Endodermal cell (in vitro differentiated cells): ENCODE measurements at regions not wholly inside any gene's neighbourhood (a gene's known extent, or its start where the extent isn't known, plus 50 kb on each side); places are given as distances from the start of the nearest gene placed in this dataset.

Experiments used
- DNase-seq: peaks from one replicate; pipeline ENCODE4 v3.0.0-alpha.2; 2017
- H3K27ac ChIP-seq: 2 replicates; pipeline ENCODE4 v1.5.1; 2013; ENCODE audit warnings: mild to moderate bottlenecking, low read depth, low read length, moderate library complexity
- H3K27me3 ChIP-seq: 2 replicates; pipeline ENCODE4 v1.6.1; 2013; ENCODE audit warnings: mild to moderate bottlenecking, low read length, moderate library complexity; ENCODE audit not compliant: insufficient read depth, control insufficient read depth, poor library complexity, severe bottlenecking
- H3K36me3 ChIP-seq: 2 replicates; pipeline ENCODE4 v1.7.0; 2013; ENCODE audit warnings: mild to moderate bottlenecking, low read length, moderate library complexity; ENCODE audit not compliant: control insufficient read depth, insufficient read depth
- H3K4me1 ChIP-seq: one replicate; pipeline ENCODE4 v1.7.0; 2013; ENCODE audit warnings: low read length; ENCODE audit not compliant: control insufficient read depth, insufficient read depth
- H3K4me3 ChIP-seq: 2 replicates; pipeline ENCODE4 v1.5.1; 2013; ENCODE audit warnings: mild to moderate bottlenecking, low read length, moderate library complexity
- H3K9ac ChIP-seq: 2 replicates; pipeline ENCODE4 v1.6.1; 2013; ENCODE audit warnings: mild to moderate bottlenecking, low read length, moderate library complexity; ENCODE audit not compliant: poor library complexity, severe bottlenecking; ENCODE audit errors: extremely low read depth
- H3K9me3 ChIP-seq: 2 replicates; pipeline ENCODE4 v1.6.1; 2013; ENCODE audit warnings: mild to moderate bottlenecking, low read length, moderate library complexity; ENCODE audit not compliant: control insufficient read depth
- H3K27ac Mint-ChIP-seq: 2 replicates; pipeline ENCODE4 v1.8.0; 2020; ENCODE audit warnings: mixed read lengths
- H3K27me3 Mint-ChIP-seq: 2 replicates; pipeline ENCODE4 v1.8.0; 2021; ENCODE audit warnings: mild to moderate bottlenecking, mixed read lengths; ENCODE audit not compliant: insufficient read depth
- H3K36me3 Mint-ChIP-seq: 2 replicates; pipeline ENCODE4 v1.8.0; 2020; ENCODE audit warnings: low read depth, mixed read lengths
- H3K4me1 Mint-ChIP-seq: 2 replicates; pipeline ENCODE4 v1.8.0; 2020; ENCODE audit warnings: mixed read lengths
- H3K4me3 Mint-ChIP-seq: 2 replicates; pipeline ENCODE4 v1.8.0; 2020; ENCODE audit warnings: mild to moderate bottlenecking, moderate library complexity, mixed read lengths
- H3K9me3 Mint-ChIP-seq: 2 replicates; pipeline ENCODE4 v1.8.0; 2020; ENCODE audit warnings: mild to moderate bottlenecking, mixed read lengths
- WGBS, 2 experiments: methylation state at CpG; one replicate each; pipeline versions ENCODE4 v1.1.5 to v1.1.7; 2013; ENCODE audit warnings: missing lambda C conversion rate in 2 of 2, mixed read lengths in 1 of 2; ENCODE audit not compliant: insufficient coverage in 1 of 2, insufficient read length in 1 of 2; 5-methylcytosine and 5-hydroxymethylcytosine counted together
- TF ChIP-seq, protein P1 (sequence below): fragments of 200-600 bp; sonication (generic); conservative IDR thresholded peaks from 2 replicates; pipeline ENCODE4 v1.5.0; 2021; ENCODE audit warnings: antibody characterized with exemption, mild to moderate bottlenecking

DNA sequence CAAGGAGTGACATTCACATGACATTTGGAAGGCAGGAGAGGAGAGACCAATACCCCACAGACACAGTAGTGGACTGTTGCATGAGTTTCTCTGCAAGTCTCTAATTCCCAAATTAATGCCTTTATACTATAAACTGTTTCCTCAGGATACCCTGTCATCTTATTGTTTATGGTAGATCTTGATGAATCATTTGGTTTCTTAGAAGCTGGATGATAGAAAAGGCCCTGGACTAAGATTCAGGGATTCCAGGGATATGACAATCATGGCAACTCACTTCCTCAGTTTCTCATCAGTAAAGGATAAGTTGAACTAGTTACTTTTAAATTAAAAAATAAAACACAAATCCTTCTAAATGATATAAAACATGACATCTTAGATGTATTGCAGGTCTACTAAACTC, 292.5 kb downstream of the TDRD15 start:
- H3K36me3 Mint-ChIP-seq, result no peaks in the 10 kb centered on the region
- peaks cover 4% of the 10 kb centered on the region for H3K4me1 Mint-ChIP-seq
- Histone ChIP-seq H3K9me3 (no peaks in the 10 kb centered on the region), H3K9ac (no peak overlapping the region), H3K27ac (no peak overlapping the region), H3K4me3 (no peak overlapping the region), H3K36me3 (no peaks in the 10 kb centered on the region), H3K4me1 (peaks cover 7% of the 10 kb centered on the region), H3K27me3 (no peaks in the 10 kb centered on the region)
- H3K9me3 Mint-ChIP-seq, result no peaks in the 10 kb centered on the region
- no peak overlapping the region for H3K4me3 Mint-ChIP-seq
- TF ChIP-seq, protein P1, sequence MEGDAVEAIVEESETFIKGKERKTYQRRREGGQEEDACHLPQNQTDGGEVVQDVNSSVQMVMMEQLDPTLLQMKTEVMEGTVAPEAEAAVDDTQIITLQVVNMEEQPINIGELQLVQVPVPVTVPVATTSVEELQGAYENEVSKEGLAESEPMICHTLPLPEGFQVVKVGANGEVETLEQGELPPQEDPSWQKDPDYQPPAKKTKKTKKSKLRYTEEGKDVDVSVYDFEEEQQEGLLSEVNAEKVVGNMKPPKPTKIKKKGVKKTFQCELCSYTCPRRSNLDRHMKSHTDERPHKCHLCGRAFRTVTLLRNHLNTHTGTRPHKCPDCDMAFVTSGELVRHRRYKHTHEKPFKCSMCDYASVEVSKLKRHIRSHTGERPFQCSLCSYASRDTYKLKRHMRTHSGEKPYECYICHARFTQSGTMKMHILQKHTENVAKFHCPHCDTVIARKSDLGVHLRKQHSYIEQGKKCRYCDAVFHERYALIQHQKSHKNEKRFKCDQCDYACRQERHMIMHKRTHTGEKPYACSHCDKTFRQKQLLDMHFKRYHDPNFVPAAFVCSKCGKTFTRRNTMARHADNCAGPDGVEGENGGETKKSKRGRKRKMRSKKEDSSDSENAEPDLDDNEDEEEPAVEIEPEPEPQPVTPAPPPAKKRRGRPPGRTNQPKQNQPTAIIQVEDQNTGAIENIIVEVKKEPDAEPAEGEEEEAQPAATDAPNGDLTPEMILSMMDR, result no peak
- DNase-seq, result no peak
- H3K27me3 Mint-ChIP-seq, result no peaks in the 10 kb centered on the region
- no peak overlapping the region for H3K27ac Mint-ChIP-seq

DNA sequence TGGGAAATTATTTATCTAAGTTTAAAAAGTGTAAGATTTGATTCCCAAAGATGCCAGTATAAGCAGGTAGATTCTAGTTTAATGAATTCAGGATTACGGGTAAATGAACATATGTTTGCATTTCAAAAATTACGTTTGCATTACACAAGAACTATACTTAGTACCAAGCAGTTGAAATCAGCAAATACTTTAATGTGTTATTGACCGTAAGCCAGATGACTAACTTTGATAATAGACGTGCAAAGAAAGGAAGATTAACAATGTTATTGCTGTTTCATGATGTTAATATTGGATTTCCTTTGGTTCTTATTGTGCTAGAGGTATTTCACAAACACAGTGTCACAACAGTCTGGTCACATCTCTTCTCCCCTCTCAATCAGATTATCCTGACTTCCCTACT, 294.7 kb downstream of the TDRD15 start:
- Histone ChIP-seq H3K4me3 (no peak overlapping the region), H3K4me1 (peaks cover 5% of the 10 kb centered on the region), H3K9ac (no peak overlapping the region), H3K27ac (no peak overlapping the region), H3K36me3 (no peaks in the 10 kb centered on the region), H3K9me3 (peaks cover 12% of the 10 kb centered on the region), H3K27me3 (no peaks in the 10 kb centered on the region)
- WGBS, 2 experiments, result 93 to 100% methylated on average over 1 to 4 of the region's 4 CpGs
- DNase-seq, result no peak
- TF ChIP-seq, protein P1, result no peak
- H3K27ac Mint-ChIP-seq, result no peak overlapping the region
- no peak overlapping the region for H3K4me3 Mint-ChIP-seq
- peaks cover 3% of the 10 kb centered on the region for H3K36me3 Mint-ChIP-seq
- H3K27me3 Mint-ChIP-seq, result no peaks in the 10 kb centered on the region
- peaks cover 4% of the 10 kb centered on the region for H3K9me3 Mint-ChIP-seq
- H3K4me1 Mint-ChIP-seq, result peaks cover 12% of the 10 kb centered on the region

DNA sequence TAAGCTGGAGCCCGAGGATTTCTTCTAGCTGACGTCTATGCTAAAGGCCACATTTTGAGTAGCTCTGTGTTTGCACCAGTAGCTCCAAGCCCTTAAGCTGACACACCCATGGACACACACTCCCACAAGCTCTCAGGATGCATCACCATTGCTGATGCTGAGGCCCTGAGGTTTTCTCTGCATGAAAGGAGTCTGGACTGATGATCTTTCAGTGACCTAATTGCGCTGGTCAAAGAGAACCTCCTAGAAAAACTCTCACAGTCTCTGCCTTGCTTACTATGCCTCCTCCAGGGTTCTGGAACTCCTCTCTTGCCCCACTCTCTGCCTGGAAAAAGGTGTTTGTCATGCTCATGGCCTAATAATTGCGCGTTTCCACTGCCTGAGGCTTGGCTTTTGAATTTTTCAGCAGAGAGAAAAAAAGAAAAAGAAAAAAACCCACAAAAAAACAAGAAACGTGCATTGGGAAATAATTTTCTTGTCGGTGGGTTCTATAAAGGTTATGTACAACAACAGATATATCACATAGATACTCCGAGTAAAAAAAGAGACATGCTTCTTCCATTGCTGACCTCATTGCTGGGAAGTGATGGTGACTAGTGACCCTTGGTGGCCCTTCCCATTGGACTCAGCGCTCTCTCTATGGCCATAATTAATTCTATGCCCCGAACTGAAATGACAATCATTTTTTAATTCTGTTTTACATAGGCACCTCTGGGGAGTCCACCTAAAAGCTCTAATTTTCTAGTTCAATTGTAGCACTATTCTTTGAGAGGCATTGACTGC, 297.0 kb downstream of the TDRD15 start:
- DNase-seq, result no peak
- TF ChIP-seq, protein P1, result no peak
- Histone ChIP-seq H3K4me1 (peaks cover under 1% of the 10 kb centered on the region), H3K4me3 (no peak overlapping the region), H3K27me3 (no peaks in the 10 kb centered on the region), H3K9me3 (peaks cover 12% of the 10 kb centered on the region), H3K9ac (no peak overlapping the region), H3K36me3 (no peaks in the 10 kb centered on the region), H3K27ac (no peak overlapping the region)
- peaks cover 22% of the 10 kb centered on the region for H3K4me1 Mint-ChIP-seq
- H3K9me3 Mint-ChIP-seq, result peaks cover 7% of the 10 kb centered on the region
- no peaks in the 10 kb centered on the region for H3K27me3 Mint-ChIP-seq
- WGBS, 2 experiments, result 95% methylated on average over 7 to 10 of the region's 10 CpGs
- H3K4me3 Mint-ChIP-seq, result no peak overlapping the region
- peaks cover 3% of the 10 kb centered on the region for H3K36me3 Mint-ChIP-seq
- H3K27ac Mint-ChIP-seq, result no peak overlapping the region
